GM19397 (cell line): ENCODE measurements at regions not wholly inside any gene's neighbourhood (a gene's known extent, or its start where the extent isn't known, plus 50 kb on each side); places are given as distances from the start of the nearest gene placed in this dataset.
"Not testable (repeated sequence)": the region's sequence is repeated elsewhere in the genome, so short reads cannot be mapped to it uniquely, and the experiment has no call there.

ENCODE experiments used
- ATAC-seq: cut with Tn5 transposase; IDR thresholded peaks from one replicate; pipeline ENCODE4 v1.9.1; 2021; ENCODE audit warnings: mild to moderate bottlenecking, moderate library complexity; ENCODE audit not compliant: unreplicated experiment

GRCh38 chr20:53652859-53653517, 59.3 kb upstream of the ZNF217 start:
- ATAC-seq: peak; percentile 14

DNA sequence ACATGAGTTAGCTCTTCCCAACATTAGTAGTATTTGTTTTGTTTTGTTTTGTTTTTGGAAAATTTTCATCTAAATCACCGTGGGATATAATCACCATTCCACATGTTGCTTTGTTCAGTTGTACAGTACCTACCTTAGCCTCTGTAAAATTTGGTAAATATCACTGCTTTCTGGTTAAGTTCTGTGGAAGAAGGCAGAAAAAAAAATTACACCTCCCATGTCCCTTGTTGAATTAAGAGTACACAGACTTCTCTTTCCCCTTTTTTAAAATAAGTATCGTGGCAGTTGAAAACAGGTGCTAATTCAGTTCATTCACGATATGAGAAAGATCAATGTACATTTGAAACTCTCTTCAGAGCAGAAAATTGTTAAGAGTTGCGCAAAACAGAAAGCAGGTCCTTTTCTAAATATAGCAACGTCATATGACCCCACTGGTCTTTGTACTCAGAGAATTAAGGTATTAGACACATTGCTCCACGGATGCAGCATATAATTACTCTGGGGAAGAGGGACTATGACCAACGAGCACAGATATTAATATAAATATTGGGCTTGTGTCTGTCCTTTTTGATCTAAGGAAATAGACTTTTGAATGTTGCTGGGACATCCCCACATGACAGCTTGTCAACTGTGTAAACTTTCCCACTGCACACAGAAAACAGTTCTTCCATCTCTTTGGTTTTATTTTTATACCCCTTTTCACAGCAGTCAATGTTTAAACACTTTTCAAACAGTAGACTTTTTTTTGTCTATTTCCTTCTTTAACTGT, 58.6 kb upstream of the ZNF217 start:
- ATAC-seq: peak; percentile 50

GRCh38 chr20:53649493-53649892, 55.9 kb upstream of the ZNF217 start:
- not testable (repeated sequence) for ATAC-seq

DNA sequence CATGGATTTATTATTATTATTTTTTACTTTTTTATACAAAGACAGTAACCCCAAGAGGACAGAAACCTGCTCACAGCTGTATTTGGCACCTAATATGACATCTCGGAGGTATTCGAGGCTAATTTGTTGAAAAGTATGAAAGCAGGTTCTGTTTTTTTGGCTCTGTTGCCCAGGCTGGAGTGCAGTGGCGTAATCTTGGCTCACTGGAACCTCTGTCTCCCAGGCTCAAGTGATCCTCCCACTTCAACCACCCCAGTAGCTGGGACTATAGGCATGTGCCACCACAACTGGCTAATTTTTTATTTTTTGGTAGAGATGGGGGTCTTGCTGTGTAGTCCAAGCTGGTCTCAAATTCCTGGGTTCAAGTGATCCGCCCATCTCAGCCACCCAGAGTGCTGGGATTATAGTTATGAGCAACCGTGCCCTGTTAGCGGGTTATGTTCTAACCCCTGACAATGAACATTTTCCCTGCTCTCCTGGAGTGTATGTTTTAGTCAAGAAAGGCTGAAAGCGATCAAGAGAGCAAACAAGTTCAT, 53.7 kb upstream of the ZNF217 start:
- no peak for ATAC-seq

DNA sequence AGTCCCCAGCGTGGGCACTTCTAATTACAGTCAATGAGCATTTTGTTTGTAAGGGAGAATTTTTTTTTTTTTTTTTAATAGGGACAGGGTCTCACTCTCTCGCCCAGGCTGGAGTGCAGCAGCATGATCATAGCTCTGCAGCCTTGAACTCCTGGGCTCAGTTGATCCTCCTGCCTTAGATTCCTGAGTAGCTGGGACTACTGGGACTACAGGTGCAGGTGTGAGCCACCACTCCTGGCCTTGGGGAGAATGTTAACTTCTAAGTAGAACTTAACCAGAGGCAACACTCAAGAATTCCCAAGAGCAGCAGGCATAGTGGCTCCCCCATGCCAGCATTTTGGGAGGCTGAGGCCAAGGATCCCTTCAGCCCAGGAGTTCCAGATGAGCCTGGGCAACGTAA, 52.9 kb upstream of the ZNF217 start:
- ATAC-seq: no peak

DNA sequence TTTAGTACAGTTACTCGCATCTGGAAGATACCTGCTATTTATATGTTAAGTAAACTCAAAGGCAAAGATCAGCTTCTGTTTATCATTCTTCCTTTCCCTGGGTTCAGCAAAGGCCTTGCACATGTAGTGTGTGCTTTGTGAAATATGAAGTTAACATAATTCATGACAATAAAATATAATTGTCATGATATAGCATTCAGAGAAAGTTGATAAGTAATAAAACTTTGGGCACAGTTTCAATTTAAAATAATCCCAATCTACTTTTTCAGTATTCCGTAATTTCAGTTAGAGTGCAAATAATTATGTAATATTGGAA, 51.9 kb upstream of the ZNF217 start:
- ATAC-seq: no peak

DNA sequence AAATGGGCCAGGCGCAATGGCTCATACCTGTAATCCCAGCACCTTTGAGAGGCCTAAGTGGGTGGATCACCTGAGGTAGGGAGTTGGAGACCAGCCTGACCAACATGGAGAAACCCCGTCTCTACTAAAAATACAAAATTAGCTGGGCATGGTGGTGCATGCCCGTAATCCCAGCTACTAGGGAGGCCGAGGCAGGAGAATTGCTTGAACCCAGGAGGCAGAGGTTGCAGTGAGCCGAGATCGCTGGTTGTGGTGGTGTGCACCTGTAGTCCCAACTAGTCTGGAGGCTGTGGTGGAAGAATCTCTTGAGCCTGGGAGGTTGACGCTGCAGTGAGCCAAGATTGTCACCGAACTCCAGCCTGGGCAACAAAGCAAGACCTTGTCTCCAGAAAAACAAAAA, 50.5 kb upstream of the ZNF217 start:
- ATAC-seq: not testable (repeated sequence)
